ENCODE measurements at regions not wholly inside any gene's neighbourhood (a gene's known extent, or its start where the extent isn't known, plus 50 kb on each side); places are given as distances from the start of the nearest gene placed in this dataset.

DNA sequence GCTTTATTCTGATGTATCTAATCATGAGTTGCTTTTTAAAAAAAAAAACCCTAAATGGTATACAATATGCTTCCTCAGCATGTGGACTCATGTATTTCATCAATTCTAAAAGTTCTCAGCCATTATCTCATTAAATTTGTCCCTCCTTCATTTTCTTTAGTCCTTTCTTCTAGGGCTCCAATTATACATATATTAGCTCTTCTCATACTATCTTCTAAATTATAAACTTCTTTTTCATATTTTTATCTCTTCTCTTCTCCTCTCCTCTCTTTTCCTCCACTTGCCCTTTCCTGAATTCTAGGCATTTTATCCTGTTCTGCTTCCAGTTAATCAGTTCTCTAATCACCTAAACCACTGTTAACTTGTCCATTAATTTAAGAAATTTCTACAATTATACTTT lies 55.0 kb upstream of the IL33 start:
- no peak for DNase-seq (ENCODE audit: low read depth)
- Histone ChIP-seq H3K9ac (ENCODE audit: low read length) (no peak overlapping the region), H3K4me3 (ENCODE audit: insufficient read depth, low read depth, low read length) (no peak overlapping the region), H3K36me3 (ENCODE audit: insufficient read depth, low read length) (no peaks in the 10 kb centered on the region), H3K9me3 (ENCODE audit: insufficient read depth, low read depth, low read length) (no peaks in the 10 kb centered on the region), H3K79me2 (ENCODE audit: insufficient read depth, low read length) (no peaks in the 10 kb centered on the region), H4K20me1 (ENCODE audit: insufficient read depth, low read length) (no peaks in the 10 kb centered on the region), H3K4me2 (ENCODE audit: low read length) (no peak overlapping the region), H2AFZ (ENCODE audit: low read depth, low read length) (no peak overlapping the region), H3K27ac (ENCODE audit: low read depth, low read length) (no peak overlapping the region), H3K4me1 (ENCODE audit: insufficient read depth, low read length) (no peaks in the 10 kb centered on the region), H3K27me3 (ENCODE audit: insufficient read depth, low read length) (no peaks in the 10 kb centered on the region)
- Mint-ChIP-seq H3K4me1 (ENCODE audit: low read depth, unreplicated experiment) (no peaks in the 10 kb centered on the region), H3K9me3 (ENCODE audit: unreplicated experiment) (peaks cover 5% of the 10 kb centered on the region), H3K27me3 (ENCODE audit: low read depth, unreplicated experiment) (no peaks in the 10 kb centered on the region), H3K4me3 (ENCODE audit: unreplicated experiment) (no peak overlapping the region), H3K36me3 (ENCODE audit: low read depth, unreplicated experiment) (no peaks in the 10 kb centered on the region), H3K27ac (ENCODE audit: unreplicated experiment) (no peak overlapping the region)
- TF ChIP-seq, protein P1, sequence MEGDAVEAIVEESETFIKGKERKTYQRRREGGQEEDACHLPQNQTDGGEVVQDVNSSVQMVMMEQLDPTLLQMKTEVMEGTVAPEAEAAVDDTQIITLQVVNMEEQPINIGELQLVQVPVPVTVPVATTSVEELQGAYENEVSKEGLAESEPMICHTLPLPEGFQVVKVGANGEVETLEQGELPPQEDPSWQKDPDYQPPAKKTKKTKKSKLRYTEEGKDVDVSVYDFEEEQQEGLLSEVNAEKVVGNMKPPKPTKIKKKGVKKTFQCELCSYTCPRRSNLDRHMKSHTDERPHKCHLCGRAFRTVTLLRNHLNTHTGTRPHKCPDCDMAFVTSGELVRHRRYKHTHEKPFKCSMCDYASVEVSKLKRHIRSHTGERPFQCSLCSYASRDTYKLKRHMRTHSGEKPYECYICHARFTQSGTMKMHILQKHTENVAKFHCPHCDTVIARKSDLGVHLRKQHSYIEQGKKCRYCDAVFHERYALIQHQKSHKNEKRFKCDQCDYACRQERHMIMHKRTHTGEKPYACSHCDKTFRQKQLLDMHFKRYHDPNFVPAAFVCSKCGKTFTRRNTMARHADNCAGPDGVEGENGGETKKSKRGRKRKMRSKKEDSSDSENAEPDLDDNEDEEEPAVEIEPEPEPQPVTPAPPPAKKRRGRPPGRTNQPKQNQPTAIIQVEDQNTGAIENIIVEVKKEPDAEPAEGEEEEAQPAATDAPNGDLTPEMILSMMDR (IDR thresholded peaks at IDR 0.05; ENCODE audit: insufficient read depth, low read depth, low read length), result no peak
- no peak for TF ChIP-seq EZH2 (IDR thresholded peaks at IDR 0.05; ENCODE audit: insufficient read depth, low read length)
- FAIRE-seq, result no peak

DNA sequence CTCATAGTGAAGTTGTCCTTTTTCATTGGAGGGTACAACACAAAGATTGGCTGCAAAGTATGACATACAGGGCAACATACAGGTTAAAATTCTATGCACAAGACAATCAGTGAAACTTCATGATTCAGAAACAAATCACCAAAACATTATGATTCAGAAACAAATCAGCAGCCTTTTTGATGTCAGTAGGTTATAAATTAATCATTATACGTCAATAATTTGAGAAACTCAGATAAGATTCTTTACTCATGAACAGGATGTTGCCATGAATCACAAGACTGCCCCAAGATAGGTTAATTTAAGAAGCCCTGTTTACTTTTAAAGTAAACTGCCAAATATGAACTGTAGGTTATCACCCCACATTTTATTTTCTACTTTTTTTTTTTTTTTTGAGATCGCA lies 62.2 kb upstream of the IL33 start:
- peak; percentile 41 for DNase-seq (ENCODE audit: low read depth)
- TF ChIP-seq, protein P1 (IDR thresholded peaks at IDR 0.05; ENCODE audit: insufficient read depth, low read depth, low read length), result no peak
- TF ChIP-seq EZH2 (IDR thresholded peaks at IDR 0.05; ENCODE audit: insufficient read depth, low read length), result no peak

DNA sequence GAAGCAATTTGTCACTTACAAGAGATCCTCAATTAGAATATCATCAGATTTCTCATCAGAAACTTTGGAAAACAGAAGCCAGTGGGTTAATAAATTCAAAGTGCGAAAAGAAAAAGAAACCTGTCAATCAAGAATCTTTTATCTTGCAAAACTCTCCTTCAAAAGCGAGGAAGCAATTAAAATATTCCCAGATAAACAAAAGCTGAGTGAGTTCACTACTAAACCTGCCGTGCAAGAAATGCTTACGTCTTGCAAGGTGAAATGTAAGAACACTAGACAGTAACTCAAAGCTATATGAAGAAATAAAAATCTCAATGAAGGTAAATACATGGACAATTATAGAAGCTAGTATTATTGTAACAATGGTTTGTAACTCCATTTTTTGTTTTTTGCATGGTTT lies 62.8 kb upstream of the IL33 start:
- Histone ChIP-seq H3K27ac (ENCODE audit: low read depth, low read length) (no peak overlapping the region), H3K27me3 (ENCODE audit: insufficient read depth, low read length) (no peaks in the 10 kb centered on the region), H3K36me3 (ENCODE audit: insufficient read depth, low read length) (no peaks in the 10 kb centered on the region), H4K20me1 (ENCODE audit: insufficient read depth, low read length) (no peaks in the 10 kb centered on the region), H3K4me3 (ENCODE audit: insufficient read depth, low read depth, low read length) (no peak overlapping the region), H3K4me2 (ENCODE audit: low read length) (no peak overlapping the region), H3K79me2 (ENCODE audit: insufficient read depth, low read length) (no peaks in the 10 kb centered on the region), H3K9me3 (ENCODE audit: insufficient read depth, low read depth, low read length) (no peaks in the 10 kb centered on the region), H3K4me1 (ENCODE audit: insufficient read depth, low read length) (no peaks in the 10 kb centered on the region), H3K9ac (ENCODE audit: low read length) (no peak overlapping the region), H2AFZ (ENCODE audit: low read depth, low read length) (no peak overlapping the region)
- Mint-ChIP-seq H3K4me1 (ENCODE audit: low read depth, unreplicated experiment) (no peaks in the 10 kb centered on the region), H3K27ac (ENCODE audit: unreplicated experiment) (no peak overlapping the region), H3K36me3 (ENCODE audit: low read depth, unreplicated experiment) (no peaks in the 10 kb centered on the region), H3K4me3 (ENCODE audit: unreplicated experiment) (no peak overlapping the region), H3K27me3 (ENCODE audit: low read depth, unreplicated experiment) (no peaks in the 10 kb centered on the region), H3K9me3 (ENCODE audit: unreplicated experiment) (no peaks in the 10 kb centered on the region)
- DNase-seq (ENCODE audit: low read depth) (no peak), FAIRE-seq (no peak)
- TF ChIP-seq EZH2 (IDR thresholded peaks at IDR 0.05; ENCODE audit: insufficient read depth, low read length), result no peak
- TF ChIP-seq, protein P1 (IDR thresholded peaks at IDR 0.05; ENCODE audit: insufficient read depth, low read depth, low read length), result no peak

More for the DNA sequence above, 62.2 kb upstream of the IL33 start:
- Mint-ChIP-seq H3K36me3 (ENCODE audit: low read depth, unreplicated experiment) (no peaks in the 10 kb centered on the region), H3K4me1 (ENCODE audit: low read depth, unreplicated experiment) (no peaks in the 10 kb centered on the region), H3K9me3 (ENCODE audit: unreplicated experiment) (no peaks in the 10 kb centered on the region), H3K27me3 (ENCODE audit: low read depth, unreplicated experiment) (no peaks in the 10 kb centered on the region), H3K27ac (ENCODE audit: unreplicated experiment) (no peak overlapping the region), H3K4me3 (ENCODE audit: unreplicated experiment) (no peak overlapping the region)
- Histone ChIP-seq H3K27me3 (ENCODE audit: insufficient read depth, low read length) (no peaks in the 10 kb centered on the region), H3K36me3 (ENCODE audit: insufficient read depth, low read length) (no peaks in the 10 kb centered on the region), H3K27ac (ENCODE audit: low read depth, low read length) (no peak overlapping the region), H3K4me3 (ENCODE audit: insufficient read depth, low read depth, low read length) (no peak overlapping the region), H3K9me3 (ENCODE audit: insufficient read depth, low read depth, low read length) (no peaks in the 10 kb centered on the region), H2AFZ (ENCODE audit: low read depth, low read length) (no peak overlapping the region), H3K4me2 (ENCODE audit: low read length) (no peak overlapping the region), H4K20me1 (ENCODE audit: insufficient read depth, low read length) (no peaks in the 10 kb centered on the region), H3K79me2 (ENCODE audit: insufficient read depth, low read length) (no peaks in the 10 kb centered on the region), H3K4me1 (ENCODE audit: insufficient read depth, low read length) (no peaks in the 10 kb centered on the region), H3K9ac (ENCODE audit: low read length) (no peak overlapping the region)
- no peak for FAIRE-seq
